ENCODE measurements at regions not wholly inside any gene's neighbourhood (a gene's known extent, or its start where the extent isn't known, plus 50 kb on each side); places are given as distances from the start of the nearest gene placed in this dataset.

GRCh38 chr5:38749861-38750260, 96.0 kb upstream of the OSMR start:
- intact Hi-C loops (cut with DNase I) = no loop called here

GRCh38 chr5:38751103-38751502, 94.7 kb upstream of the OSMR start:
- no peak overlapping the region for H3K27ac ChIP-seq
- no peak overlapping the region for H3K4me3 ChIP-seq
- no peaks in the 10 kb centered on the region for H3K4me1 ChIP-seq (replicated peaks)
- TF ChIP-seq POLR2AphosphoS5 (IDR thresholded peaks at IDR 0.05) (no peak), POLR2A (IDR thresholded peaks at IDR 0.05) (no peak), CTCF (IDR thresholded peaks at IDR 0.05) (no peak)
- no peaks in the 10 kb centered on the region for H3K9me3 ChIP-seq
- H3K36me3 ChIP-seq = no peaks in the 10 kb centered on the region
- no peaks in the 10 kb centered on the region for H3K27me3 ChIP-seq (replicated peaks; ENCODE audit: insufficient read depth)
- WGBS = 90% methylated on average over 4 of the region's 4 CpGs
- DNase-seq (ENCODE audit: low spot score) = no peak
- intact Hi-C loops (cut with DNase I) = no loop called here

More at GRCh38 chr5:38749861-38750260, 96.0 kb upstream of the OSMR start:
- Histone ChIP-seq H3K9me3 (no peaks in the 10 kb centered on the region), H3K27me3 (replicated peaks; ENCODE audit: insufficient read depth) (no peaks in the 10 kb centered on the region), H3K36me3 (no peaks in the 10 kb centered on the region), H3K4me3 (no peak overlapping the region), H3K27ac (no peak overlapping the region), H3K4me1 (replicated peaks) (no peaks in the 10 kb centered on the region)
- TF ChIP-seq POLR2A (IDR thresholded peaks at IDR 0.05) = no peak
- TF ChIP-seq CTCF (IDR thresholded peaks at IDR 0.05) = no peak
- no peak for TF ChIP-seq POLR2AphosphoS5 (IDR thresholded peaks at IDR 0.05)
- no peak for DNase-seq (ENCODE audit: low spot score)
- 85% methylated on average over 3 of the region's 3 CpGs for WGBS

GRCh38 chr5:38752012-38752536, 93.7 kb upstream of the OSMR start:
- TF ChIP-seq CTCF (IDR thresholded peaks at IDR 0.05) (no peak), POLR2A (IDR thresholded peaks at IDR 0.05) (no peak), POLR2AphosphoS5 (IDR thresholded peaks at IDR 0.05) (no peak)
- Histone ChIP-seq H3K36me3 (no peaks in the 10 kb centered on the region), H3K4me1 (replicated peaks) (no peaks in the 10 kb centered on the region), H3K27ac (no peak overlapping the region), H3K4me3 (no peak overlapping the region), H3K9me3 (no peaks in the 10 kb centered on the region), H3K27me3 (replicated peaks; ENCODE audit: insufficient read depth) (no peaks in the 10 kb centered on the region)
- intact Hi-C loops (cut with DNase I) = no loop called here
- no peak for DNase-seq (ENCODE audit: low spot score)
- WGBS = 91% methylated on average over 6 of the region's 6 CpGs

GRCh38 chr5:38752622-38753021, 93.2 kb upstream of the OSMR start:
- H3K4me1 ChIP-seq (replicated peaks) = no peaks in the 10 kb centered on the region
- H3K9me3 ChIP-seq = no peaks in the 10 kb centered on the region
- no peak overlapping the region for H3K4me3 ChIP-seq
- intact Hi-C loops (cut with DNase I) = no loop called here
- no peak for TF ChIP-seq POLR2AphosphoS5 (IDR thresholded peaks at IDR 0.05)
- TF ChIP-seq CTCF (IDR thresholded peaks at IDR 0.05) = no peak
- TF ChIP-seq POLR2A (IDR thresholded peaks at IDR 0.05) = no peak
- no peaks in the 10 kb centered on the region for H3K36me3 ChIP-seq
- WGBS = 46% methylated on average over 4 of the region's 4 CpGs
- no peak overlapping the region for H3K27ac ChIP-seq
- H3K27me3 ChIP-seq (replicated peaks; ENCODE audit: insufficient read depth) = no peaks in the 10 kb centered on the region
- DNase-seq (ENCODE audit: low spot score) = no peak

GRCh38 chr5:38753141-38753540, 92.7 kb upstream of the OSMR start:
- Histone ChIP-seq H3K27me3 (replicated peaks; ENCODE audit: insufficient read depth) (no peaks in the 10 kb centered on the region), H3K9me3 (no peaks in the 10 kb centered on the region), H3K27ac (no peak overlapping the region), H3K36me3 (no peaks in the 10 kb centered on the region), H3K4me3 (no peak overlapping the region), H3K4me1 (replicated peaks) (no peaks in the 10 kb centered on the region)
- no peak for TF ChIP-seq POLR2A (IDR thresholded peaks at IDR 0.05)
- TF ChIP-seq POLR2AphosphoS5 (IDR thresholded peaks at IDR 0.05) = no peak
- TF ChIP-seq CTCF (IDR thresholded peaks at IDR 0.05) = no peak
- intact Hi-C loops (cut with DNase I) = no loop called here
- 34% methylated on average over 3 of the region's 3 CpGs for WGBS
- no peak for DNase-seq (ENCODE audit: low spot score)
